Urinary bladder (tissue), 3 donors: ENCODE measurements at regions not wholly inside any gene's neighbourhood (a gene's known extent, or its start where the extent isn't known, plus 50 kb on each side); places are given as distances from the start of the nearest gene placed in this dataset.

ENCODE experiments used
- DNase-seq: peaks from one replicate; pipeline ENCODE4 v3.0.0-alpha.2; 2015; ENCODE audit errors: extremely low spot score
- H3K27ac ChIP-seq: one replicate; pipeline ENCODE4 v1.5.1; 2013; ENCODE audit warnings: low read depth, mild to moderate bottlenecking, moderate library complexity
- H3K36me3 ChIP-seq: one replicate; pipeline ENCODE4 v1.6.1; 2013; ENCODE audit warnings: mild to moderate bottlenecking, moderate library complexity; ENCODE audit not compliant: insufficient read depth
- H3K4me1 ChIP-seq: one replicate; pipeline ENCODE4 v1.6.1; 2013; ENCODE audit warnings: mild to moderate bottlenecking, moderate library complexity; ENCODE audit not compliant: insufficient read depth
- H3K4me3 ChIP-seq: one replicate; pipeline ENCODE4 v1.5.1; 2013; ENCODE audit warnings: low read depth, low read length
- WGBS: extraction: QIAGEN DNeasy Blood & Tissue Kit; methylation state at CpG from one replicate; pipeline ENCODE4 v1.1.7; 2013; 5-methylcytosine and 5-hydroxymethylcytosine counted together
- donor health status: healthy with polysubstance abuse.
- donor health status: healthy.

- Histone ChIP-seq H3K4me3 (no peak overlapping the region), H3K27ac (peak overlapping the region; percentile 67), H3K36me3 (no peaks in the 10 kb centered on the region), H3K4me1 (peaks cover 1% of the 10 kb centered on the region)
- WGBS: 68% methylated on average over 12 of the region's 12 CpGs
- DNase-seq: no peak
These were observed 74.3 kb upstream of the UBL3 start for GRCh38 chr13:29924482-29925350.

- Histone ChIP-seq H3K4me1 (peaks cover 1% of the 10 kb centered on the region), H3K36me3 (no peaks in the 10 kb centered on the region), H3K4me3 (no peak overlapping the region), H3K27ac (peak overlapping the region; percentile 79)
- peak; percentile 81 for DNase-seq
- WGBS: 26% methylated on average over 12 of the region's 12 CpGs
These were observed 73.4 kb upstream of the UBL3 start for GRCh38 chr13:29923554-29924481.

- Histone ChIP-seq H3K36me3 (no peaks in the 10 kb centered on the region), H3K4me3 (no peak overlapping the region), H3K27ac (peak overlapping the region; percentile 79), H3K4me1 (peaks cover 1% of the 10 kb centered on the region)
- DNase-seq: no peak
- 91% methylated on average over 3 of the region's 3 CpGs for WGBS
These were observed 72.5 kb upstream of the UBL3 start for GRCh38 chr13:29922896-29923295.

GRCh38 chr13:29922281-29922821 is 71.9 kb upstream of the UBL3 start:
- Histone ChIP-seq H3K4me3 (no peak overlapping the region), H3K36me3 (no peaks in the 10 kb centered on the region), H3K27ac (no peak overlapping the region), H3K4me1 (peaks cover 1% of the 10 kb centered on the region)
- WGBS: 66% methylated on average over 7 of the region's 7 CpGs
- DNase-seq: no peak

GRCh38 chr13:29921542-29921941 is 71.1 kb upstream of the UBL3 start:
- peaks cover 1% of the 10 kb centered on the region for H3K4me1 ChIP-seq
- WGBS: 96% methylated on average over 6 of the region's 6 CpGs
- DNase-seq: no peak
- no peak overlapping the region for H3K27ac ChIP-seq
- H3K4me3 ChIP-seq: no peak overlapping the region
- H3K36me3 ChIP-seq: no peaks in the 10 kb centered on the region

- Histone ChIP-seq H3K27ac (no peak overlapping the region), H3K4me1 (peaks cover 1% of the 10 kb centered on the region), H3K4me3 (no peak overlapping the region), H3K36me3 (no peaks in the 10 kb centered on the region)
- WGBS: 42% methylated on average over 5 of the region's 5 CpGs
- DNase-seq: no peak
These were observed 69.7 kb upstream of the UBL3 start for GRCh38 chr13:29920025-29920643.

GRCh38 chr13:29918845-29919244 is 68.4 kb upstream of the UBL3 start:
- no peak overlapping the region for H3K4me3 ChIP-seq

GRCh38 chr13:29917650-29918049 is 67.2 kb upstream of the UBL3 start:
- 87% methylated on average over 3 of the region's 3 CpGs for WGBS

More at GRCh38 chr13:29918845-29919244, 68.4 kb upstream of the UBL3 start:
- no peak for DNase-seq
- Histone ChIP-seq H3K36me3 (no peaks in the 10 kb centered on the region), H3K4me1 (peaks cover 1% of the 10 kb centered on the region), H3K27ac (no peak overlapping the region)
- 81% methylated on average over 4 of the region's 4 CpGs for WGBS

GRCh38 chr13:29914581-29914980 is 64.2 kb upstream of the UBL3 start:
- no peak for DNase-seq
- Histone ChIP-seq H3K4me3 (no peak overlapping the region), H3K4me1 (no peaks in the 10 kb centered on the region), H3K27ac (no peak overlapping the region), H3K36me3 (no peaks in the 10 kb centered on the region)
- 87% methylated on average over 3 of the region's 3 CpGs for WGBS

More at GRCh38 chr13:29917650-29918049, 67.2 kb upstream of the UBL3 start:
- Histone ChIP-seq H3K36me3 (no peaks in the 10 kb centered on the region), H3K4me1 (peaks cover 1% of the 10 kb centered on the region), H3K27ac (no peak overlapping the region), H3K4me3 (no peak overlapping the region)
- no peak for DNase-seq

GRCh38 chr13:29911781-29912418 is 61.5 kb upstream of the UBL3 start:
- H3K4me3 ChIP-seq: no peak overlapping the region
- H3K4me1 ChIP-seq: peaks cover 1% of the 10 kb centered on the region
- WGBS: 78% methylated on average over 7 of the region's 7 CpGs
- H3K36me3 ChIP-seq: no peaks in the 10 kb centered on the region
- no peak overlapping the region for H3K27ac ChIP-seq
- no peak for DNase-seq

- no peak for DNase-seq
- Histone ChIP-seq H3K4me3 (no peak overlapping the region), H3K36me3 (no peaks in the 10 kb centered on the region), H3K27ac (no peak overlapping the region), H3K4me1 (peaks cover 2% of the 10 kb centered on the region)
- WGBS: 86% methylated on average over 3 of the region's 3 CpGs
These were observed 59.7 kb upstream of the UBL3 start for GRCh38 chr13:29909975-29910674.

- WGBS: 84% methylated on average over 11 of the region's 11 CpGs
- no peak for DNase-seq
- H3K4me1 ChIP-seq: peaks cover 2% of the 10 kb centered on the region
These were observed 58.8 kb upstream of the UBL3 start for GRCh38 chr13:29909081-29909730.

More at GRCh38 chr13:29909081-29909730, 58.8 kb upstream of the UBL3 start:
- Histone ChIP-seq H3K4me3 (no peak overlapping the region), H3K36me3 (no peaks in the 10 kb centered on the region), H3K27ac (no peak overlapping the region)
